SW480 (cell line): ENCODE measurements at regions not wholly inside any gene's neighbourhood (a gene's known extent, or its start where the extent isn't known, plus 50 kb on each side); places are given as distances from the start of the nearest gene placed in this dataset.

Experiments used
- DNase-seq: peaks from one replicate; pipeline ENCODE4 v3.0.0-alpha.2; 2016; ENCODE audit warnings: low spot score

GRCh38 chr4:14711259-14711658 lies 291.0 kb upstream of the CPEB2 start:
- DNase-seq: no peak

GRCh38 chr4:14716691-14717090 lies 285.6 kb upstream of the CPEB2 start:
- DNase-seq: no peak

GRCh38 chr4:14719053-14719452 lies 283.2 kb upstream of the CPEB2 start:
- DNase-seq: peak; percentile 8

- DNase-seq: no peak
These were observed 275.8 kb upstream of the CPEB2 start for GRCh38 chr4:14726441-14726840.

- peak; percentile 88 for DNase-seq
These were observed 275.4 kb upstream of the CPEB2 start for GRCh38 chr4:14726877-14727361.

- DNase-seq: no peak
These were observed 272.8 kb upstream of the CPEB2 start for GRCh38 chr4:14729282-14730000.

GRCh38 chr4:14742054-14742453 lies 260.2 kb upstream of the CPEB2 start:
- DNase-seq: no peak

- DNase-seq: no peak
These were observed 259.1 kb upstream of the CPEB2 start for GRCh38 chr4:14743172-14743571.

GRCh38 chr4:14743601-14744000 lies 258.7 kb upstream of the CPEB2 start:
- no peak for DNase-seq

- DNase-seq: no peak
These were observed 257.9 kb upstream of the CPEB2 start for GRCh38 chr4:14744346-14744745.

- DNase-seq: peak; percentile 22
These were observed 252.4 kb upstream of the CPEB2 start for GRCh38 chr4:14749910-14750309.

GRCh38 chr4:14752341-14753046 lies 249.8 kb upstream of the CPEB2 start:
- DNase-seq: no peak

GRCh38 chr4:14767142-14767541 lies 235.1 kb upstream of the CPEB2 start:
- DNase-seq: no peak

- DNase-seq: no peak
These were observed 233.8 kb upstream of the CPEB2 start for GRCh38 chr4:14768449-14768848.

- no peak for DNase-seq
These were observed 232.3 kb upstream of the CPEB2 start for GRCh38 chr4:14769993-14770392.

- no peak for DNase-seq
These were observed 231.2 kb upstream of the CPEB2 start for GRCh38 chr4:14771094-14771493.

- DNase-seq: no peak
These were observed 230.6 kb upstream of the CPEB2 start for GRCh38 chr4:14771504-14772175.

GRCh38 chr4:14772388-14772787 lies 229.9 kb upstream of the CPEB2 start:
- no peak for DNase-seq

GRCh38 chr4:14783011-14783877 lies 219.0 kb upstream of the CPEB2 start:
- DNase-seq: peak; percentile 39

GRCh38 chr4:14787221-14787620 lies 215.1 kb upstream of the CPEB2 start:
- no peak for DNase-seq

GRCh38 chr4:14787894-14788293 lies 214.4 kb upstream of the CPEB2 start:
- DNase-seq: peak; percentile 9

- no peak for DNase-seq
These were observed 211.8 kb upstream of the CPEB2 start for GRCh38 chr4:14790494-14790893.
